ENCODE measurements at regions not wholly inside any gene's neighbourhood (a gene's known extent, or its start where the extent isn't known, plus 50 kb on each side); places are given as distances from the start of the nearest gene placed in this dataset.
"Not testable (repeated sequence)": the region's sequence is repeated elsewhere in the genome, so short reads cannot be mapped to it uniquely, and the experiment has no call there.

GRCh38 chr11:81245791-81246190 is 1487.9 kb downstream of the FAM181B start:
- ChIA-PET CTCF (no interaction called here), POLR2A (no interaction called here)
- intact Hi-C loops (cut with micrococcal nuclease), result no loop called here
- no peak overlapping the region for H3K4me3 Mint-ChIP-seq (ENCODE audit: unreplicated experiment)
- H3K9me3 Mint-ChIP-seq (ENCODE audit: unreplicated experiment), result no peaks in the 10 kb centered on the region
- H3K4me1 Mint-ChIP-seq (ENCODE audit: insufficient read depth, unreplicated experiment), result no peaks in the 10 kb centered on the region
- peaks cover 50% of the 10 kb centered on the region for H3K27me3 Mint-ChIP-seq (ENCODE audit: insufficient read depth, unreplicated experiment)
- BruUV-seq (replicated peaks), result no TSS peak
- H3K36me3 Mint-ChIP-seq (ENCODE audit: insufficient read depth, unreplicated experiment), result no peaks in the 10 kb centered on the region
- DNase-seq (ENCODE audit: unreplicated experiment), result no peak
- TF ChIP-seq, protein P1, sequence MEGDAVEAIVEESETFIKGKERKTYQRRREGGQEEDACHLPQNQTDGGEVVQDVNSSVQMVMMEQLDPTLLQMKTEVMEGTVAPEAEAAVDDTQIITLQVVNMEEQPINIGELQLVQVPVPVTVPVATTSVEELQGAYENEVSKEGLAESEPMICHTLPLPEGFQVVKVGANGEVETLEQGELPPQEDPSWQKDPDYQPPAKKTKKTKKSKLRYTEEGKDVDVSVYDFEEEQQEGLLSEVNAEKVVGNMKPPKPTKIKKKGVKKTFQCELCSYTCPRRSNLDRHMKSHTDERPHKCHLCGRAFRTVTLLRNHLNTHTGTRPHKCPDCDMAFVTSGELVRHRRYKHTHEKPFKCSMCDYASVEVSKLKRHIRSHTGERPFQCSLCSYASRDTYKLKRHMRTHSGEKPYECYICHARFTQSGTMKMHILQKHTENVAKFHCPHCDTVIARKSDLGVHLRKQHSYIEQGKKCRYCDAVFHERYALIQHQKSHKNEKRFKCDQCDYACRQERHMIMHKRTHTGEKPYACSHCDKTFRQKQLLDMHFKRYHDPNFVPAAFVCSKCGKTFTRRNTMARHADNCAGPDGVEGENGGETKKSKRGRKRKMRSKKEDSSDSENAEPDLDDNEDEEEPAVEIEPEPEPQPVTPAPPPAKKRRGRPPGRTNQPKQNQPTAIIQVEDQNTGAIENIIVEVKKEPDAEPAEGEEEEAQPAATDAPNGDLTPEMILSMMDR (IDR thresholded peaks at IDR 0.05; ENCODE audit: unreplicated experiment), result no peak
- no peak overlapping the region for H3K27ac Mint-ChIP-seq (ENCODE audit: low read depth, unreplicated experiment)

GRCh38 chr11:81241672-81242275 is 1491.9 kb downstream of the FAM181B start:
- intact Hi-C loops (cut with micrococcal nuclease), result no loop called here
- H3K36me3 Mint-ChIP-seq (ENCODE audit: insufficient read depth, unreplicated experiment), result peaks cover 4% of the 10 kb centered on the region
- no peak overlapping the region for H3K4me3 Mint-ChIP-seq (ENCODE audit: unreplicated experiment)
- no peaks in the 10 kb centered on the region for H3K9me3 Mint-ChIP-seq (ENCODE audit: unreplicated experiment)
- POLR2A ChIA-PET, result no interaction called here
- no peak for DNase-seq (ENCODE audit: unreplicated experiment)
- CTCF ChIA-PET, result no interaction called here
- TF ChIP-seq, protein P1 (IDR thresholded peaks at IDR 0.05; ENCODE audit: unreplicated experiment), result no peak
- no TSS peak for BruUV-seq (replicated peaks)
- H3K27me3 Mint-ChIP-seq (ENCODE audit: insufficient read depth, unreplicated experiment), result peaks cover 50% of the 10 kb centered on the region
- H3K4me1 Mint-ChIP-seq (ENCODE audit: insufficient read depth, unreplicated experiment), result no peaks in the 10 kb centered on the region
- H3K27ac Mint-ChIP-seq (ENCODE audit: low read depth, unreplicated experiment), result no peak overlapping the region

DNA sequence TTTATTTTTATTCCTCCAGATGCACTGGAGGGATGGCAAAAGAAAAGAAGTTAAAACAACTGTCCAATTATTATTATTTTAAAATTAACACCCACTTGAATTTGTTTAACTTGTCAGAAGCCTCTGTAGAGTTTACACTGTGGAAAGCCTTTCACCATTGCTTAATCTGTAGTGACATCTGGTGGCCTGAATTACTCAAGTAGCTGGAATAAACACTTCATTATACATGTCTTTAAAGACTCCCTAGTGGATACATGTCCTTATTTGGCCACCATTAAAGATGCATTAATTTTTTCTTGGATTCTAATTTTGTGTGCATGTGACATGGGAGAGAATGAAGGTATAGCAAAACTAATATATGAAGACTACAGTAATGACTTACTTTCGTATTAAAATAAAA is 1496.5 kb downstream of the FAM181B start:
- intact Hi-C loops (cut with micrococcal nuclease), result loop anchor here (1.0 to 2.0 kb wide), 3 partner anchors 230 to 1529 kb away; no protein-coding TSS in a partner anchor
- no peak overlapping the region for H3K27ac Mint-ChIP-seq (ENCODE audit: low read depth, unreplicated experiment)
- ChIA-PET CTCF (interaction anchor here (0.6 to 3.5 kb wide), 19 partner anchors 9 to 1840 kb away, joined by 3 to 24 read pairs (median 3); no protein-coding TSS in a partner anchor), POLR2A (interaction anchor here (0.6 kb wide), 2 partner anchors 1444 to 1531 kb away, joined by 3 to 4 read pairs; no protein-coding TSS in a partner anchor)
- H3K36me3 Mint-ChIP-seq (ENCODE audit: insufficient read depth, unreplicated experiment), result peaks cover 4% of the 10 kb centered on the region
- no peak overlapping the region for H3K4me3 Mint-ChIP-seq (ENCODE audit: unreplicated experiment)
- peak; percentile 65 for DNase-seq (ENCODE audit: unreplicated experiment)
- TF ChIP-seq, protein P1 (IDR thresholded peaks at IDR 0.05; ENCODE audit: unreplicated experiment), result peak; percentile 59
- H3K27me3 Mint-ChIP-seq (ENCODE audit: insufficient read depth, unreplicated experiment), result peaks cover 14% of the 10 kb centered on the region
- BruUV-seq (replicated peaks), result no TSS peak
- no peaks in the 10 kb centered on the region for H3K9me3 Mint-ChIP-seq (ENCODE audit: unreplicated experiment)
- H3K4me1 Mint-ChIP-seq (ENCODE audit: insufficient read depth, unreplicated experiment), result no peaks in the 10 kb centered on the region

DNA sequence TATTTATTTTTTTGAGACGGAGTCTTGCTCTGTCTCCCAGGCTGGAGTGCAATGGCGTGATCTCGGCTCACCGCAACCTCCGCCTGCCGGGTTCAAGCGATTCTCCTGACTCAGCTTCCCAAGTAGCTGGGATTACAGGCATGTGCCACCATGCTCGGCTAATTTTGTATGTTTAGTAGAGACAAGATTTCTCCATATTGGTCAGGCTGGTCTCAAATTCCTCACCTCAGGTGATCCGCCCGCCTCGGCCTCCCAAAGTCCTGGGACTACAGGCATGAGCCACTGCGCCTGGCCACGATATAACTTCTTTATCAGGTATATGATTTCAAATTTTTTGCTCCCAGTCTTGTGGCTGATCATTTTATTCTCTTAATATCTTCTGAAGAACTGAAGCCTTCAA is 1506.3 kb downstream of the FAM181B start:
- DNase-seq (ENCODE audit: unreplicated experiment); H3K4me1 Mint-ChIP-seq (ENCODE audit: insufficient read depth, unreplicated experiment); BruUV-seq (replicated peaks); H3K27ac Mint-ChIP-seq (ENCODE audit: low read depth, unreplicated experiment); H3K27me3 Mint-ChIP-seq (ENCODE audit: insufficient read depth, unreplicated experiment); H3K4me3 Mint-ChIP-seq (ENCODE audit: unreplicated experiment); H3K9me3 Mint-ChIP-seq (ENCODE audit: unreplicated experiment); H3K36me3 Mint-ChIP-seq (ENCODE audit: insufficient read depth, unreplicated experiment); intact Hi-C loops (cut with micrococcal nuclease); POLR2A ChIA-PET: not testable (repeated sequence)
- CTCF ChIA-PET, result interaction anchor here (2.2 kb wide), 1 partner anchor 9 kb away, joined by 12 read pairs; no protein-coding TSS in a partner anchor

All from MCF 10A (cell line).